PC-3 (cell line): ENCODE measurements at regions not wholly inside any gene's neighbourhood (a gene's known extent, or its start where the extent isn't known, plus 50 kb on each side); places are given as distances from the start of the nearest gene placed in this dataset.

Source experiments
- ATAC-seq: fragments of 200-7000 bp; cut with Tn5 transposase; 2 replicates; pipeline ENCODE4 v1.9.1; 2020; ENCODE audit warnings: mild to moderate bottlenecking, moderate library complexity
- BruUV-seq: library from RNA; stranded (reverse); fragments of 400-500 nt; replicated peaks from 2 replicates; lab custom pipeline; 2021; lab: Mats Ljungman, UMichigan
- CTCF ChIA-PET: fragments of 300-600 bp; sonication (Branson Sonifier 250); formaldehyde crosslinking; loops from one replicate; lab custom pipeline; 2022; ENCODE audit warnings: antibody characterized with exemption; lab: Charles Lee
- POLR2A ChIA-PET: fragments of 300-600 bp; sonication (Branson Sonifier 250); formaldehyde crosslinking; loops from one replicate; lab custom pipeline; 2022; ENCODE audit warnings: antibody characterized with exemption; ENCODE audit not compliant: unreplicated experiment; lab: Charles Lee
- DNase-seq: peaks from one replicate; pipeline ENCODE4 v3.0.0-alpha.2; 2015
- H2AFZ ChIP-seq: fragments of 300-600 bp; sonication (generic); 2 replicates; pipeline ENCODE4 v1.6.0; 2016; ENCODE audit warnings: antibody characterized with exemption, low read length
- H3F3A ChIP-seq: fragments of 300-600 bp; sonication (generic); one replicate; pipeline ENCODE4 v1.6.0; 2017; ENCODE audit warnings: antibody characterized with exemption, low read length, control low read depth, mild to moderate bottlenecking; ENCODE audit not compliant: unreplicated experiment
- H3K27ac ChIP-seq: fragments of 300-600 bp; sonication (generic); 2 replicates; pipeline ENCODE4 v1.5.1; 2016; ENCODE audit warnings: mild to moderate bottlenecking, low read length
- H3K27me3 ChIP-seq: fragments of 300-600 bp; sonication (generic); 2 replicates; pipeline ENCODE4 v1.6.1; 2016; ENCODE audit warnings: low read length, mixed read lengths
- H3K36me3 ChIP-seq: fragments of 300-600 bp; sonication (generic); 2 replicates; pipeline ENCODE4 v1.6.1; 2016; ENCODE audit warnings: low read depth, mixed run types, low read length, mixed read lengths
- H3K4me1 ChIP-seq: fragments of 300-600 bp; sonication (generic); 2 replicates; pipeline ENCODE4 v1.5.1; 2016; ENCODE audit warnings: low read length; ENCODE audit not compliant: insufficient read depth
- H3K4me2 ChIP-seq: fragments of 300-600 bp; sonication (generic); 2 replicates; pipeline ENCODE4 v1.6.0; 2016; ENCODE audit warnings: low read length
- H3K4me3 ChIP-seq: fragments of 300-600 bp; sonication (generic); 2 replicates; pipeline ENCODE4 v1.5.1; 2016; ENCODE audit warnings: mild to moderate bottlenecking, low read length, mixed read lengths
- H3K79me2 ChIP-seq: fragments of 300-600 bp; sonication (generic); 2 replicates; pipeline ENCODE4 v1.6.1; 2017; ENCODE audit warnings: low read length, mixed read lengths
- H3K9ac ChIP-seq: fragments of 300-600 bp; sonication (generic); 2 replicates; pipeline ENCODE4 v1.6.0; 2016; ENCODE audit warnings: mild to moderate bottlenecking, low read length
- H3K9me2 ChIP-seq: fragments of 300-600 bp; sonication (generic); replicated peaks from 2 replicates; pipeline ENCODE4 v1.6.1; 2016; ENCODE audit warnings: mixed run types, low read length, mixed read lengths
- H3K9me3 ChIP-seq: fragments of 300-600 bp; sonication (generic); 2 replicates; pipeline ENCODE4 v1.6.1; 2016; ENCODE audit warnings: low read length, mixed read lengths
- H4K20me1 ChIP-seq: fragments of 300-600 bp; sonication (generic); 2 replicates; pipeline ENCODE4 v1.6.1; 2016; ENCODE audit warnings: low read length, mixed read lengths
- EZH2 ChIP-seq: fragments of 300-600 bp; sonication (generic); IDR thresholded peaks from one replicate; pipeline ENCODE4 v1.6.1; 2017; ENCODE audit warnings: antibody characterized with exemption, mild to moderate bottlenecking, low read length; ENCODE audit not compliant: unreplicated experiment
- EZH2phosphoT487 ChIP-seq: fragments of 300-600 bp; sonication (generic); IDR thresholded peaks from 2 replicates; pipeline ENCODE4 v1.6.1; 2018; ENCODE audit warnings: mild to moderate bottlenecking, antibody characterized with exemption, low read length, borderline replicate concordance
- intact Hi-C: fragments of 100-400 bp; cut with micrococcal nuclease; formaldehyde crosslinking; loops from 2 replicates; pipeline ENCODE4 v1.9.0; 2023
- TF ChIP-seq, protein P1 (sequence below): fragments of 300-600 bp; sonication (generic); conservative IDR thresholded peaks from 2 replicates; pipeline ENCODE4 v1.5.1; 2017; ENCODE audit warnings: antibody characterized with exemption, low read depth, mild to moderate bottlenecking, low read length

DNA sequence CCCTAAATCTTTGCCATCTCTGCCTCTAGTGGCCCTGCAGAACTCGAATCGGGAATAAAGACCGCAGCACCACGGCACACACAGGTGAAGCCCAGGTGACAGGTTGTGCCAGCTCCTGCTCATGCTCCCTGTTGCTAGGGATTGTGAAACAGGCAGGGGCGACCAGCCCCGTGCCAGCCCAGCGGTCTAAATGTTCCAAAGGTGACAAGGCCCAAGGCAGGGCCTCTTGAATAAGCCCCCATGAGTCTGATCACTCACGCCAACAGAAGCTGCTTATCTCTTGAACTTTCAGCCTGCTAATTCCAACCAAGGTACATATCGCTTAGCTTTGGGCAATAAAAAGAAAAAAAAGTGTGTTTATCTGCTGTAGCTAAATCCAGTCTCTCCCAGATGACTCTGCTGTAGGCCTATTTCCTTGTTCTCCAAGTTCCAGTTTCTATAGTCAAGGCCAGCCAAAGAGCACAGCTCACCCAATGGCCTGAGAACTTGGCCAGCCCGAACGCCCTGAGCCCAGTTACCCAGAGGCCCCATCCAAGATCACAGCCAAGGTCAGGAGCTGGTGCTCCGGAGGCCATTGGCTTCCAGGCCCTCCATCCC, 191.1 kb upstream of the GPR12 start:
- no peaks in the 10 kb centered on the region for H3K4me1 ChIP-seq
- H3K9me3 ChIP-seq, result no peaks in the 10 kb centered on the region
- H3K36me3 ChIP-seq, result no peaks in the 10 kb centered on the region
- H3K79me2 ChIP-seq, result no peaks in the 10 kb centered on the region
- ChIA-PET CTCF (no interaction called here), POLR2A (no interaction called here)
- no peak overlapping the region for H2AFZ ChIP-seq
- H3K27ac ChIP-seq, result no peak overlapping the region
- intact Hi-C loops, result no loop called here
- BruUV-seq, result no TSS peak
- DNase-seq (no peak), ATAC-seq (no peak)
- H3K4me3 ChIP-seq, result no peak overlapping the region
- TF ChIP-seq, protein P1, sequence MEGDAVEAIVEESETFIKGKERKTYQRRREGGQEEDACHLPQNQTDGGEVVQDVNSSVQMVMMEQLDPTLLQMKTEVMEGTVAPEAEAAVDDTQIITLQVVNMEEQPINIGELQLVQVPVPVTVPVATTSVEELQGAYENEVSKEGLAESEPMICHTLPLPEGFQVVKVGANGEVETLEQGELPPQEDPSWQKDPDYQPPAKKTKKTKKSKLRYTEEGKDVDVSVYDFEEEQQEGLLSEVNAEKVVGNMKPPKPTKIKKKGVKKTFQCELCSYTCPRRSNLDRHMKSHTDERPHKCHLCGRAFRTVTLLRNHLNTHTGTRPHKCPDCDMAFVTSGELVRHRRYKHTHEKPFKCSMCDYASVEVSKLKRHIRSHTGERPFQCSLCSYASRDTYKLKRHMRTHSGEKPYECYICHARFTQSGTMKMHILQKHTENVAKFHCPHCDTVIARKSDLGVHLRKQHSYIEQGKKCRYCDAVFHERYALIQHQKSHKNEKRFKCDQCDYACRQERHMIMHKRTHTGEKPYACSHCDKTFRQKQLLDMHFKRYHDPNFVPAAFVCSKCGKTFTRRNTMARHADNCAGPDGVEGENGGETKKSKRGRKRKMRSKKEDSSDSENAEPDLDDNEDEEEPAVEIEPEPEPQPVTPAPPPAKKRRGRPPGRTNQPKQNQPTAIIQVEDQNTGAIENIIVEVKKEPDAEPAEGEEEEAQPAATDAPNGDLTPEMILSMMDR, result no peak
- TF ChIP-seq EZH2phosphoT487, result no peak
- no peak for TF ChIP-seq EZH2
- H3K9me2 ChIP-seq, result no peaks in the 10 kb centered on the region
- no peak overlapping the region for H3K9ac ChIP-seq
- H4K20me1 ChIP-seq, result no peaks in the 10 kb centered on the region
- H3K27me3 ChIP-seq, result no peaks in the 10 kb centered on the region
- no peak overlapping the region for H3K4me2 ChIP-seq
- H3F3A ChIP-seq, result no peaks in the 10 kb centered on the region

DNA sequence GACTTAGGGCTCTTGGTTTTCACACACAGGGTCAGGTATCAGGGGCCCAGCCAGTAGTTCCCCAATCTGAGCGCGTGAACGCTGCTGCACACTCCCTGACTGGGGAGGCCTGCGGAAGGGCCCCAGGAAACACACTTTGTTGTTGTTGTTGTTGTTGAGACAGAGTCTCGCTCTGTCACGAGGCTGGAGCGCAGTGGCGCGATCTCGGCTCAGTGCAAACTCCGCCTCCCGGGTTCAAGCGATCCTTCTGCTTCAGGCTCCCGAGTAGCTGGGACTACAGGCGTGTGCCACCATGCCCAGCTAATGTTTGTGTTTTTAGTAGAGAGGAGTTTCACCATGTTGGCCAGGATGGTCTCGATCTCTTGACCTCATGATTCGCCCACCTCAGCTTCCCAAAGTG, 190.4 kb upstream of the GPR12 start:
- no peak overlapping the region for H3K4me2 ChIP-seq
- TF ChIP-seq, protein P1, result no peak
- TF ChIP-seq EZH2 (no peak), EZH2phosphoT487 (no peak)
- no peak overlapping the region for H2AFZ ChIP-seq
- no peaks in the 10 kb centered on the region for H3K36me3 ChIP-seq
- H3K9ac ChIP-seq, result no peak overlapping the region
- DNase-seq, result no peak
- no peaks in the 10 kb centered on the region for H3K27me3 ChIP-seq
- CTCF ChIA-PET, result no interaction called here
- H4K20me1 ChIP-seq, result no peaks in the 10 kb centered on the region
- ATAC-seq, result no peak
- no peaks in the 10 kb centered on the region for H3K9me2 ChIP-seq
- no peak overlapping the region for H3K27ac ChIP-seq
- H3K79me2 ChIP-seq, result no peaks in the 10 kb centered on the region
- no TSS peak for BruUV-seq
- intact Hi-C loops, result no loop called here
- no peaks in the 10 kb centered on the region for H3F3A ChIP-seq
- no peak overlapping the region for H3K4me3 ChIP-seq
- H3K9me3 ChIP-seq, result no peaks in the 10 kb centered on the region
- H3K4me1 ChIP-seq, result no peaks in the 10 kb centered on the region
- POLR2A ChIA-PET, result no interaction called here

DNA sequence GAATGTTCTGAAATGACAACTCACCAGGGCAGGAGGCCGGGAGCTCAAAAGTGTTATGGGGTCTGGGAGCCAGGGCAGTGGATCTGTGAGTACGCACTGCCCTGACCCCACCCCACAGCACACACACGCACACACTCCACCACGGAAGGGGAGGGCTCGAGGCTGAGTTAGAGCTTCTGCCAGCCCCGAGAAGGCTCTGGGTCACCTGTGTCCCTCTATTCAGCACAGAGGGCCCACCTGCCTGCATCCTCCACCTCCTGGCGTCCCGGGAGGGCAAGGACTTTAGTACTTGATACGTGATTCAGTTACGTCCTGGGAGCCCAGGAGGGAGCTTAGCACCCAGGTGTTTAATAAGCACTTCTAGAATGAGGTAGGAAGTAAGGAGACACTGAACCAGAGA, 190.0 kb upstream of the GPR12 start:
- Histone ChIP-seq H3K4me2 (no peak overlapping the region), H3K4me3 (no peak overlapping the region), H3K36me3 (no peaks in the 10 kb centered on the region), H3K9me2 (no peaks in the 10 kb centered on the region), H3K9ac (no peak overlapping the region), H3K4me1 (no peaks in the 10 kb centered on the region), H2AFZ (no peak overlapping the region), H3K27ac (no peak overlapping the region), H3K27me3 (no peaks in the 10 kb centered on the region), H3F3A (no peaks in the 10 kb centered on the region), H4K20me1 (no peaks in the 10 kb centered on the region), H3K9me3 (no peaks in the 10 kb centered on the region), H3K79me2 (no peaks in the 10 kb centered on the region)
- no peak for TF ChIP-seq EZH2
- no peak for TF ChIP-seq EZH2phosphoT487
- TF ChIP-seq, protein P1, result no peak
- DNase-seq (no peak), ATAC-seq (no peak)
- intact Hi-C loops, result no loop called here
- BruUV-seq, result no TSS peak
- ChIA-PET POLR2A (no interaction called here), CTCF (no interaction called here)
